IPS-18c (cell line): ENCODE measurements at regions not wholly inside any gene's neighbourhood (a gene's known extent, or its start where the extent isn't known, plus 50 kb on each side); places are given as distances from the start of the nearest gene placed in this dataset.
"Not testable (repeated sequence)": the region's sequence is repeated elsewhere in the genome, so short reads cannot be mapped to it uniquely, and the experiment has no call there.

Experiments
- H3K4me3 ChIP-seq: 2 replicates; pipeline ENCODE4 v1.7.0; 2013; ENCODE audit warnings: low read depth, mild to moderate bottlenecking, low read length, moderate library complexity; ENCODE audit not compliant: insufficient read depth
- H3K9me3 ChIP-seq: one replicate; pipeline ENCODE4 v1.6.1; 2013; ENCODE audit warnings: mild to moderate bottlenecking, low read length, moderate library complexity; ENCODE audit not compliant: control insufficient read depth, insufficient read depth

DNA sequence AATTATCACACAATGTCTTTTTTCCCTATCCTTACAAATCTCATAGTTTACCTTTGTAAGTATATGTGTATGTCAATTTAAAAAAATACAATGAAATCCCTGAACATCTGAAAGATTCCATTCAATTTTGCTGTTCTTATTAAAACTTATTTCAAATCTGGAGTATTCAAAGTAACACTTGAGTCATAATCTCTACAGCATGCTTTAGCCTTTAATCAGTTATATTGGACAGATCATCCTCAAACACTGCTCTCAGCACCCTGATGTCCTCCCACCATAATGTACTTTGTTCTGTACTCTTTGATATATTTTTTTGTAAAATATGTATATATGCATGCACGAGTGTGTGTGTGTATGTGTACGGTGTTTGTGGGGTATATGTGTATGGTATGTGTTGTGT is 83.0 kb upstream of the RPS6KA2 start:
- Histone ChIP-seq H3K9me3 (peaks cover 2% of the 10 kb centered on the region), H3K4me3 (no peak overlapping the region)

DNA sequence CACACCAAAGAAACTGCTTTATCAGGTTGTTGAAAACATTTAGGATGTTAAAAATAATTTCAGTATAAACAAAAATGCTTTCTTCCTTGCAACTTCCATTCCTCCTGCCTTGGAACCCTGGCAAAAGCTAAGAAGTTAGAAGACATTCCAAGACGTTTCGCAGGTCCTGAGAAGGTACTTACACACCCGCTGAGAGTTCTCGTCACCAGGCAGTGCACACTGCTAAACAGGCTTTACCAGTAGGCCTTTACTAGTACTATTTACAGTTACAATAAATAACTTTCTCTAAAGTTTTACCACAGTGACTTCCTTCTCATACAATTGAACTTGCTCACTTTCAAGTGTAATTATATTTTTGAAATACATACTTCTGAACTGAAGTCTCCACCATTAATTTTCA is 81.4 kb upstream of the RPS6KA2 start:
- Histone ChIP-seq H3K4me3 (no peak overlapping the region), H3K9me3 (peaks cover 2% of the 10 kb centered on the region)

DNA sequence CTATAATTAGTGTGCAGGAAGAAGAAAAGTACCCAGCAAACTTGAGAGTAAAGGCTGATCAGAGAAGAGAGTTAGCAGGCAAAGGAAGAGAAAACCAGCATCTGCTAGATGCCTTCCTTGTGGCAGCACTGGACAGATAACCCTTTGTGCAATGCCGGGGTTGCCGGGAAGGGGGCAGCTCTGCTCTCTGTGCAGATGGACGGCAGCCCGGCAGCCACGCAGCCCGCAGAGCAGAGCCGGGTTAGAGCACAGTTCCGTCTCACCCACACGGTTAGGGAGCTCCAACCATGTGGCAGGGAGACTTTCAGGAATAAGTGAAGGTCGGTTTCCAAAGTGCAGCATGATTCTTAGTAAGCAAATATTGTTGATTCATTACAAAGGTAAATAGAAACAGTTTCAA is 80.0 kb upstream of the RPS6KA2 start:
- H3K4me3 ChIP-seq = no peak overlapping the region
- H3K9me3 ChIP-seq = peaks cover 2% of the 10 kb centered on the region

DNA sequence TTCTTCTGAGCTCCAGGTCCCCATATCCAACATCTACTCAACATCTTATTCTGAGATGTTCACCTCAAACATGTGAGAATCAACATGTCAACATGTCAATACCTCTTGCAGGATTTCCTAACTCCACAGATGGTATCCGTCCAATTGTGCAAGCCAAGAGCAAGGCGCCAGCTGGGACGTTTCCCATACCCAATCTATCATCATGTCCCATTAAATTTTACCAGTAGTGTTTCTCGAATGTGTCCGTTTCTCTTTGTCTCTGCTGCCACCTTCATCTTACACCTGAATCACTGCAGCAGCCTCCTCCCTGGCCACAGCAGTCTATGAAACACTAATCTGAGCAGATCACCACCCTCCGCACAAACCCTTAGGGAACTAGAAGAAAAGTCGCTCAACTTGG is 78.0 kb upstream of the RPS6KA2 start:
- Histone ChIP-seq H3K4me3 (no peak overlapping the region), H3K9me3 (peaks cover 2% of the 10 kb centered on the region)

DNA sequence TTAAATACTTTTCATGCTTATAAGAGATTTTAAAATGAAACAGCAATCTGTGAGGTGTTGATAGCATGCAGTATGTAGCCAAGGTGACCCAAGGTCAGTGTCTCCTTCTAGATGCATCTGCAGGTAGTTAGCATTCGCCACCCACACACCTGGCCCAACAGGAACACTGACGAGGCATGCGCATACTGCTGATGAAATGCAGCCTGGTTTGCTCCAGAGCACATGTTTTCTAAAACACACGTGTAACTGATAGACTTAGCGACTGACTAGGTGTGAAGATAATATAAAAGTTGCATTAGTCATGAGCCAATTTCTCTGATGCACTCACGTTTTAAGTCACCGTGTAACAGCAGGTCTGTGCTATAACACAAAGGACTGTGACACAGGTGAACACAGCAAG is 77.1 kb upstream of the RPS6KA2 start:
- no peak overlapping the region for H3K4me3 ChIP-seq
- peaks cover 2% of the 10 kb centered on the region for H3K9me3 ChIP-seq

DNA sequence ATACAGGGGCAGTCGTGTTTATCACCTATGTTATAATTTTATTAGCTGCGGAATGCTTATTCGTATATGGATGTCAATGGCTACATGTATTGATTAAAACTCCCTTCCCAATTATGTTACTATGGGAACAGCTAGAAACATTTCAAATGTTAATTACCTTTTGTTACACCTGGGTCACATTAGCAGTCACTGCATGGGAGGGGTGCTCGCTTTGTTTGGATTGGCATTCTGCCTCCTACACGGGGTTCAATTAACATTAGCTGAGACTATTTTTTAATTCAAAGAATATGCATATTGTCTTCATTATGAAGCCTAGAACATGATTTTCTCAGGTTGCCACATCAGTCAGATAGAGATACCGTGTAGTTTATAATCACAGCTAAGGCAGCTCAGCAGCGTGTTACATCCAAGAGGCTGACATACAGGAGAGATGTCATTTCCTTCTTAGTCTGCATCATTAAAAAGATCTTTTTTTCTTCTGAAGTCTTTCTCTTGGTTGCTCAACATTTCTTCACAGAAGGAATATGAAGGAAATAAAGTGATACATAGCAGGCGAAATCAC is 76.2 kb upstream of the RPS6KA2 start:
- Histone ChIP-seq H3K9me3 (peaks cover 2% of the 10 kb centered on the region), H3K4me3 (no peak overlapping the region)

DNA sequence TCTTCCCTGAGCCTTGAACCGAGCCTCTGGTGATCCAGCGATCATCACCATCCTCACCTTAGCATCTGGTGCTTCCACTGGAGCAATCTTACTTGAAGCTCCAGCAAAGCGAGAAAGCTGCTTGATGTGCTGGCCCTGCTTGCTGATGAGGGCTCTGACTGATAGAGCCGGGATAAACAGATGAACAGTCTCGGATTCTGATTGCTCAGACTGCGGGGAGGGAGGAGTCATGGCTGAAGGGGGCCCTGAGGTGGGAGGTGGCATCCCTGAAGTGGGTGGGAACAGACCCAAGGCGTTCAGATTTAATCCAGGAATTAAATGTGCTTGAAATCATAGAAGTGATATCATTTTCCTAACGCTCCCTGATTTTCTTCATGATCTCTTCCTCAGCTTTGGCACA is 74.4 kb upstream of the RPS6KA2 start:
- H3K4me3 ChIP-seq, H3K9me3 ChIP-seq: not testable (repeated sequence)

DNA sequence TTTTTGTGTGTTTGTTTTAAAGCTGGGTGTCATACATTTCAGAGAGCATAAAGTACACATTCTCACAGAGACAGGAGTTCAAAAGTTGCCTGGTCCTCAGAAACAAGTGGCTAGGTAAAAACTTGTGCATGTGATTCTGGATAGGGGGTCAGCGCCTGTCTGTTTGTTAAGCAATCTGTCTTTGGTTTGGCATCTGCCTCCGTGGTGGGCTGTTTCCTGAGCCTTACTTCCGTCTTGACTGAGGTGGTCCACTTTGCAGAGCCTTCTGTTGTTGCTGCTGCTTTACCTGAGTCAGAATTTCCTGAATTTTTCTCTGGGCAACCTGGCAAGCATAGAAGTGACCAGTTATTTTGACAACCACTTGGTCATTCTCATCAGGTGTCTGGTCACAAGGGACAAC is 73.8 kb upstream of the RPS6KA2 start:
- not testable (repeated sequence) for H3K9me3 ChIP-seq, H3K4me3 ChIP-seq

DNA sequence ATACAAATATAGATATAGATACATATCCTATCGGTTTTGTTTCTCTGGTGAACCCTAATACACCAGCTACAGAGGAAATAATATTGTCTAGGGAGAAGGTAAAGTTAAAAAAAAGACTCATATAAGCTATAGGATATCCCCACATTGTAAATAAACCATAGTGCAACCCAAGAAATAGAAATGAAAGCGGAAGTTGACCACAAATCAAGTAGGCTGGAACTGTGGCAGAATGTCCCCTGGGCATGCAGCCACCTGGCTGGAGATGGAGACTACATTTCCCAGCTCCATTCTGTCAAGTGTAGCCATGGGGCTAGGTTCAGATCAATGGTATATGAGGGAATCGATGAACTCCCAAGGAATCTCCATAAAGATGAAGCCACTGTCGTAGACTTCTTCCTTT is 70.1 kb upstream of the RPS6KA2 start:
- H3K9me3 ChIP-seq = no peaks in the 10 kb centered on the region

DNA sequence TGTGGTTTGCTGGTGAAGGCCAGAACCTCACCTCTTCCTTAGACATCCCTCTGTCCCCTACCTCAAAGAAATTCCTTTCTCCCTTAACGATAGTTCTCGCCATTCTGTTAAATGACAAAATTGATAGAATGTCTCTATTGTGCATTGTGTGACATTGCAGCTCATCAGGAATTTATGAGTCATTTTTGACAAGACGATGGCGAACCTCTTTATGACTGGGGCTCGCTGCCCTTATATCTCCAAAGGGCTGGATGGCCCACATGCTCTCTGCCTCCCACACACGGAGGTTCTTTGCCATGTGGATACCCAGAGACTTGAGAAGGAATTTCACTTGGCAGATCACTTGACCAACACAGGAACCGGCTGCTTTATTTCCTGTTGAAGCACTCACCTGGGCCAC is 66.8 kb upstream of the RPS6KA2 start:
- Histone ChIP-seq H3K9me3 (no peaks in the 10 kb centered on the region), H3K4me3 (no peak overlapping the region)

More for the DNA sequence above, 70.1 kb upstream of the RPS6KA2 start:
- no peak overlapping the region for H3K4me3 ChIP-seq

DNA sequence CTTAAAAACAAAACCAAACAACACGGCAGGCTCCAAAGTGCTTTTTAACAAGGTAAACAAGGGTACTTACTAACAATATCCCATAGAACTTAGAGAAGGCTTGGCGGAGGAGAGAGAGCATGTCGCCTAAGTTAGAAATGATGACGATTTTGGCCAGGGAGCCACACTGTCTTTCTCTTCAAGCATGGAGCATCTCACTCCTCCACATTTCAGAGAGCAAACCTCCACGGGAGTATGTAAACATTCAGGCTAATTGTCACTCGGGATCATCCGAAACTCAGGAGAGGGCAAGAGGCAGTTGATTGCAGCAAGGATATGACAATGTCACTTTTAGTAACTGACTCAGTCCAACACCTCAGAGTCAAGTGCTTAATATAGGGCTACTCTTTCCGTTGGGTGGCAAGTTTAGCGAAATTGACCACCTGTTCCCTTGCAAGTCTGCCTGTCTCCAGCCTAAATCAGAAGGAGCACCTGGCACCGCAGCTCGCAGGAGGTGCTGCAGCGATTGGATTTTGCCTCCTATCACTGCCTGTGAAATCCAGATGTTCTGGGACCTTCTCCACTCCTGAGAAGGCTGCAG is 65.8 kb upstream of the RPS6KA2 start:
- no peaks in the 10 kb centered on the region for H3K9me3 ChIP-seq

DNA sequence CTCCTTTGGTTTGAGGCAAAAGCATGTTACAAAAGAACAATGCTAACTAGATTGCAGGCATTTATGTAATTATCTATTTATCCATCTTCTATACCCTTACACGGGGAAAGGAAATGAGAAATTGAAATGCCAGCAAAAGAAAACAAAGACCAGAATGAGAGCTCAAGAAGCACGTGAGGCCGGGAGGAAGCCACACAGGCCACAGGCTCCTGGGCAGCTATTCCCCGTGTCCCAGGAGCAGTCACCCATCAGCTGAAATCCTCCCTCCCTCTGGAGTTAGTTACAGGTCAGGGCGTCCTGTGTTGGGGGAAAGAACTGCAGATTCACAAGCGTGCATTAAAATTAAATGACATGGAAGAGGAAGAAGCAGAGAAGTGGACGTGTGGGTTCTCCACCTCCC is 64.7 kb upstream of the RPS6KA2 start:
- no peaks in the 10 kb centered on the region for H3K9me3 ChIP-seq
- no peak overlapping the region for H3K4me3 ChIP-seq

More for the DNA sequence above, 65.8 kb upstream of the RPS6KA2 start:
- H3K4me3 ChIP-seq = no peak overlapping the region

DNA sequence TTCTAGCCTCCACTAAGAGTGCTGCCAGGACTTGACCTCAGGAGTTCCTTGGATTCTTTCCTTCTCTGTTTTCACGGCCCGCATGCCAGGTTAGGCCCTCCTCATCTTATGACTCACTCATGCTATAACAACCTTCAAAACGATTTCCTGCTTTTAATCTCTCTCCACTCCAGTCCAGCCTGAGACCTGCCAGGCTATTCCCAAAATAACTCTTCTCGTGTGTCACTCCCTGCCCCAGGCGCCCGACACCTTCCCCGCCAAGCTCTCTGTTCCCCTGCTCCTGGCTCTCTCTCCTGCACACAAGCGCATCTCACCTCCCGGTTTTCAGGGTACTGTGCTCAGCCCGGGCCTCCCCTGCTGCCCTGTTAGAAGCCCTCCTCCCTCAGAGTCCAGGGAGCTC is 64.1 kb upstream of the RPS6KA2 start:
- no peak overlapping the region for H3K4me3 ChIP-seq
- H3K9me3 ChIP-seq = no peaks in the 10 kb centered on the region

DNA sequence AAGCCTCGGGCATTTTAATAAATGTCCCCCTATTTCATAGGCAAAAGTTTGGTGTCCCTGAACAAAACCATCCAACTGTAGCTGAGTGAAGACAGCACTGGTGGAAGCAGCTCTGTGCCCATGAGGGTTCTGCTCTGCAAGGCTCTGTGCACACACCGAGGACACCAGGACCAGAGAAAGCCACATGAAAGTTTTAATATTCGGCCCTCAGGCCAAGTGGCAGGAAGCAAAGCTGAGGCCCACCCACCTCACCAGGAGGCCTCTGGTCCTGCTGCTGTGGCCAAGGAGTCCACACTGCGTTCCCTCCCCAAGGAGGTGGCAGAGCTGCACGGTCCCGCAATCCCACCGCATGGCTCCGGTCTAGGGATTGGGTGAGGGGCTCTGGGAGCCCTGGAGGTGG is 62.6 kb upstream of the RPS6KA2 start:
- no peak overlapping the region for H3K4me3 ChIP-seq
- H3K9me3 ChIP-seq = no peaks in the 10 kb centered on the region

DNA sequence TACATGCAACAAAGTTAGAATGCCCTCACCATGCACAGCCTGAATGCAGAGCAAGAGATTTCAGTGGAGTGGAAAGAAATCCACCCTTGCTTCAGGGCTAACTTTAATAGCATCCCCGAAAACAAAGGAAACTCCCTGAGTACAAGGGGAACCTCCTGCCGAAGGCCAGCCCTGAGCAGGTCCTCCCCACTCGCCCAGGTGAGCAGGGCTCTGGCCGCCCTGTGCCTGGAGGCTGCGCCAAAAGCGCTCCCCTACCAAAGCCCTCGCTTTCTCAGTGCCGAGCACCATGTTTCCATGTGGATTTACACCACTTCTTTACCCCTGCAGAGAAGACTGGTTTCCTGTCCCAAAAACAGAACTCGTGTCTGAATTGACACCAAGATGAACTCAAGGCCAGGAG is 61.9 kb upstream of the RPS6KA2 start:
- no peak overlapping the region for H3K4me3 ChIP-seq
- no peaks in the 10 kb centered on the region for H3K9me3 ChIP-seq

DNA sequence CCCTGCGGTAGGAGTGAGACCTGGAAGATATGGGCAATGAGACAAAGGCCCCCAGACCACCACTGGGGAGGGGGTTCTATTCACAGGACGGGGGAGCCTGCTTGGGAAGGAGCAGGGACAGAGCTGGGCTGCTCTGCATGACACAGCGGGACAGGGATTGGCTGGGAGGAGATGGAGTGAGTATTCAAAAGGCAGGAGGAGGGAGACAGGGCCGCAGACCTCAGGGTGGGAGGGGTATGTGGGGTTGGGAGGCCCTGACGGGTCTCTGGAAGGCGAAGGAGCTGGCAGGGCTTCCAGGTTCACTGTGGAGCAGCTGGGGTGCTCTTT is 60.8 kb upstream of the RPS6KA2 start:
- H3K9me3 ChIP-seq = no peaks in the 10 kb centered on the region
- H3K4me3 ChIP-seq = no peak overlapping the region

DNA sequence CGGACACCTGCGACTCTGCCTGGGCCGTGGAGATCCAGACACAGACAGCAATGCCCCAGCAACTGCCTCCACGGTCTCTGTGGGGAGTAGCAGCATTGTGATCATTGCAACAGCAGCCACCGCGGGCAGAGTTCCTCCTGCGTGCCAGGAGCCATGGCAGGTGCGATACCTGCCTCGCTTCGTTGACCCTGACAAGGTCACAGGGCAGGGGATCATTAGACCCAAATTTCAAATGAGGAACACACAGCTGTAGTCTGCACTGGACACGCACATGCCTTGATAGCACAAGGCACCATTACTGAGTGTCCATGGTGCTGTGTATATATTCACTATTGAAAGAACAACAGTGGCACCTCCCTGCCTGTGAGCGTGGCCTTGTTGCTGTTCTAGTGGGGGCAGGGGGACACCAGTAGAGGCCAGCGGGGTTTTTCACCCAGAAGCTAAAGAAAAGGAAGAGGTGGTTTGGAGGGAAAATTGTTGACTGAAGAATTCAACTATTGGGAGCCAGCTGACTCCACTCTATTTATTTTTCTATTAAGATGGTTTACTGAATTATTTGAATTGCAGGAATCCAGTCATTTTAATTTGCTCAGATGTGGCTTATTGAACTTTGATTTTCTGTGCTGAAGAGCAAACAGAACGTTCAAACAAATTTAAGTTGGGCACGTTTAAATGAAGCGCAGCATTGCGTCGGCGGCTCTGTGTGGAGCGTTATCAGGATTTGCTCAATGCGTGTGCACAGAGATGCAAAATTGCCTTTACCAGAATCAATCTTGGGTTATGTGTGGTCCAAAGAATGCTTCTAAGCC is 60.2 kb upstream of the RPS6KA2 start:
- Histone ChIP-seq H3K4me3 (no peak overlapping the region), H3K9me3 (no peaks in the 10 kb centered on the region)

DNA sequence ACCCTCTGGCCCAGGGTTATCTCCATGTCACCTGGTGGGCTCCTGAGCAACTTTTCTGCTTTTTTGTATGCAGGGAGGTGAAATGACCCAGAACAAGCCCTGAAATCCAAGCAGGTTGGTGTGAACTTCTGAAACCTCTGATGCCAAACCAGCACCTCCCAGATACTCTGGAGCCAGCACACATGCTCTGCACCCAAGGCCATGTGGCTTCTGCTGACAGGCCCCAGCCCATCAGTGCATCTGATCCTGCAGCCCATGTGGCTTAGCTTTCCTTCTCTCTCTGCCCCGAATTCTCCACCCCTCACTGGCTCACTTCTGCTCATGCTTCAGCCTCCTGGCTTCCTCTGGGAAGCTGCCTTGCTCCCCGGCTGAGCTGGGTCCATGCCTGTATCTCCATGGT is 59.3 kb upstream of the RPS6KA2 start:
- no peaks in the 10 kb centered on the region for H3K9me3 ChIP-seq
- H3K4me3 ChIP-seq = no peak overlapping the region

DNA sequence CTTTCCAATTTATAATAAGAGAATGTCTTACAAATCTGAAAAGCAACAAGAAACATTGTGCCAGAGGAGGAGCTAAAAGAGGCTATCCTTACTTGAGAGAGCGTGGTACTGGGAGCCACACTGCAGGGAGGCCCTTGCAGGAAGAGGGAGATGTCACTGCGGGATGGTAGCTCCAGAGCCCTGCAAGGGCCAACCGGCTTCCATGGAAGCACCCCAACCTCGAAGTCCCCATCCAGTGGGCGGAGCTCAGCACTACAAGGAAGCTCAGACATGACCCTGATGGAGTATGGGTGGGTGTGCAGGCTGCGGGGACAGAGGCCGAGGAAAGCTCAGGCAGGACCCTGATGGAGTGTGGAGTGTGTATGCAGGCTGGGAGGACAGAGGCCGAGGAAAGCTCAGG is 57.8 kb upstream of the RPS6KA2 start:
- Histone ChIP-seq H3K9me3 (peaks cover 3% of the 10 kb centered on the region), H3K4me3 (no peak overlapping the region)
